ENCODE measurements at regions not wholly inside any gene's neighbourhood (a gene's known extent, or its start where the extent isn't known, plus 50 kb on each side); places are given as distances from the start of the nearest gene placed in this dataset.

- H3K9me2 ChIP-seq (ENCODE audit: low read depth, low read length), result no peaks in the 10 kb centered on the region
- TF ChIP-seq EZH2 (IDR thresholded peaks at IDR 0.05; ENCODE audit: borderline replicate concordance, low read length) (no peak), CTCF (IDR thresholded peaks at IDR 0.05; ENCODE audit: low read length) (no peak)
- no peaks in the 10 kb centered on the region for H3K79me2 ChIP-seq (ENCODE audit: insufficient read depth, low read length)
- H3K9me3 ChIP-seq (ENCODE audit: low read length), result no peaks in the 10 kb centered on the region
- H3K27me3 ChIP-seq (ENCODE audit: insufficient read depth, low read length), result no peaks in the 10 kb centered on the region
- no peak overlapping the region for H2AFZ ChIP-seq (ENCODE audit: low read length)
- H3K9ac ChIP-seq (ENCODE audit: low read length), result no peak overlapping the region
- H3F3A ChIP-seq (ENCODE audit: insufficient read depth, low read length), result no peaks in the 10 kb centered on the region
- H3K36me3 ChIP-seq (ENCODE audit: insufficient read depth, low read length), result no peaks in the 10 kb centered on the region
- no peak overlapping the region for H3K4me3 ChIP-seq (ENCODE audit: low read depth, low read length, poor library complexity, severe bottlenecking)
- no peak overlapping the region for H3K27ac ChIP-seq (ENCODE audit: low read depth, low read length, poor library complexity, severe bottlenecking)
- H3K4me2 ChIP-seq (ENCODE audit: low read length), result no peak overlapping the region
- H4K20me1 ChIP-seq (ENCODE audit: insufficient read depth, low read length), result no peaks in the 10 kb centered on the region
- H3K4me1 ChIP-seq (ENCODE audit: insufficient read depth, low read length, severe bottlenecking), result no peaks in the 10 kb centered on the region
Observed at GRCh38 chr16:47984669-47985068, 171.1 kb downstream of the ABCC12 start.

GRCh38 chr16:47983999-47984580 lies 171.7 kb downstream of the ABCC12 start:
- no peak overlapping the region for H3K27ac ChIP-seq (ENCODE audit: low read depth, low read length, poor library complexity, severe bottlenecking)
- H2AFZ ChIP-seq (ENCODE audit: low read length), result no peak overlapping the region
- H3K4me1 ChIP-seq (ENCODE audit: insufficient read depth, low read length, severe bottlenecking), result no peaks in the 10 kb centered on the region
- TF ChIP-seq EZH2 (IDR thresholded peaks at IDR 0.05; ENCODE audit: borderline replicate concordance, low read length) (no peak), CTCF (IDR thresholded peaks at IDR 0.05; ENCODE audit: low read length) (no peak)
- no peak overlapping the region for H3K4me3 ChIP-seq (ENCODE audit: low read depth, low read length, poor library complexity, severe bottlenecking)
- no peaks in the 10 kb centered on the region for H4K20me1 ChIP-seq (ENCODE audit: insufficient read depth, low read length)
- H3K79me2 ChIP-seq (ENCODE audit: insufficient read depth, low read length), result no peaks in the 10 kb centered on the region
- H3F3A ChIP-seq (ENCODE audit: insufficient read depth, low read length), result no peaks in the 10 kb centered on the region
- no peaks in the 10 kb centered on the region for H3K27me3 ChIP-seq (ENCODE audit: insufficient read depth, low read length)
- H3K9me3 ChIP-seq (ENCODE audit: low read length), result no peaks in the 10 kb centered on the region
- H3K36me3 ChIP-seq (ENCODE audit: insufficient read depth, low read length), result no peaks in the 10 kb centered on the region
- no peak overlapping the region for H3K4me2 ChIP-seq (ENCODE audit: low read length)
- no peaks in the 10 kb centered on the region for H3K9me2 ChIP-seq (ENCODE audit: low read depth, low read length)
- no peak overlapping the region for H3K9ac ChIP-seq (ENCODE audit: low read length)

GRCh38 chr16:47980212-47980611 lies 175.6 kb downstream of the ABCC12 start:
- Histone ChIP-seq H3F3A (ENCODE audit: insufficient read depth, low read length) (no peaks in the 10 kb centered on the region), H3K9me2 (ENCODE audit: low read depth, low read length) (no peaks in the 10 kb centered on the region), H3K27ac (ENCODE audit: low read depth, low read length, poor library complexity, severe bottlenecking) (no peak overlapping the region), H3K9ac (ENCODE audit: low read length) (no peak overlapping the region), H3K9me3 (ENCODE audit: low read length) (no peaks in the 10 kb centered on the region), H3K79me2 (ENCODE audit: insufficient read depth, low read length) (no peaks in the 10 kb centered on the region), H3K27me3 (ENCODE audit: insufficient read depth, low read length) (no peaks in the 10 kb centered on the region), H2AFZ (ENCODE audit: low read length) (no peak overlapping the region), H3K4me1 (ENCODE audit: insufficient read depth, low read length, severe bottlenecking) (no peaks in the 10 kb centered on the region), H3K4me3 (ENCODE audit: low read depth, low read length, poor library complexity, severe bottlenecking) (no peak overlapping the region), H3K4me2 (ENCODE audit: low read length) (no peak overlapping the region), H3K36me3 (ENCODE audit: insufficient read depth, low read length) (no peaks in the 10 kb centered on the region), H4K20me1 (ENCODE audit: insufficient read depth, low read length) (no peaks in the 10 kb centered on the region)
- TF ChIP-seq EZH2 (IDR thresholded peaks at IDR 0.05; ENCODE audit: borderline replicate concordance, low read length), result no peak
- TF ChIP-seq CTCF (IDR thresholded peaks at IDR 0.05; ENCODE audit: low read length), result no peak

Measured in OCI-LY1 (cell line).